HG03439 (cell line): ENCODE measurements at regions not wholly inside any gene's neighbourhood (a gene's known extent, or its start where the extent isn't known, plus 50 kb on each side); places are given as distances from the start of the nearest gene placed in this dataset.

Experiments
- ATAC-seq: cut with Tn5 transposase; IDR thresholded peaks from one replicate; pipeline ENCODE4 v1.9.1; 2021; ENCODE audit warnings: mild to moderate bottlenecking, moderate library complexity; ENCODE audit not compliant: unreplicated experiment

DNA sequence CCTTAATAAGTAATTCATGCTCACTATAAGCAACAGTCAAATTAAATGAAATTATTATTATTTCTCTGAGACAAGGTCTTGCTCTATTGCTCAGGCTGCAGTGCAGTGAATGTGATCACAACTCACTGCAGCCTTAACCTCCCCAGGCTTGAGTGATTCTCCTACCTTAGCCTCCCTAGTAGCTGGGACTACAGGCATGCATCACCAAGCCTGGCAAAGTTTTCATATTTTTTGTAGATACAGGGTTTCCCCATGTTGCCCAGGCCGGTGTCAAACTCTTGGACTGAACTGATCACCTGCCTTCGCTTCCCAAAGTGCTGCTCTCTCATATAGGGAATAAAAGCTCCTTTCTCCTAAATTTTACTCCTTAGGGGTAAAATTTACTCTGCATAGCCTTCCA lies 74.9 kb upstream of the GAREM1 start:
- no peak for ATAC-seq

DNA sequence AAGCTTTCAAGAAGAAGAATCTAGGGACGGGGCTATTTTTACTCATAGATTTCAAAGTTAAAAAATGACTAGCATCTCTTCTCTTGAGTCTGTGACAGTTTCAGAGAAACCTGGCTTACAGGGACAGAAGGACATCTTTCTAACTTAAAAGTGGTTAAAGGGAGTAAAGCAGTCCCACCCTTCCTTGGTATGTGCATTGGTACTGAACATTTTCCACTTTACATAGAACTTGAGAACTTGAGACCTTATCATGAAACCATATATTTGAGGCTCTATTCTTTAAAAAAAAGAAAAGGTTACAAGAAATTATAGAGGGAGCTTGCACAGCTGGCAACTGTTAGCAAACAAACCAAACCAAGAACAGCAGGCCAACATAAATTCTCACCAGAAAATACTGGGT lies 73.4 kb upstream of the GAREM1 start:
- no peak for ATAC-seq

GRCh38 chr18:32542221-32542798 lies 71.6 kb upstream of the GAREM1 start:
- ATAC-seq: no peak

DNA sequence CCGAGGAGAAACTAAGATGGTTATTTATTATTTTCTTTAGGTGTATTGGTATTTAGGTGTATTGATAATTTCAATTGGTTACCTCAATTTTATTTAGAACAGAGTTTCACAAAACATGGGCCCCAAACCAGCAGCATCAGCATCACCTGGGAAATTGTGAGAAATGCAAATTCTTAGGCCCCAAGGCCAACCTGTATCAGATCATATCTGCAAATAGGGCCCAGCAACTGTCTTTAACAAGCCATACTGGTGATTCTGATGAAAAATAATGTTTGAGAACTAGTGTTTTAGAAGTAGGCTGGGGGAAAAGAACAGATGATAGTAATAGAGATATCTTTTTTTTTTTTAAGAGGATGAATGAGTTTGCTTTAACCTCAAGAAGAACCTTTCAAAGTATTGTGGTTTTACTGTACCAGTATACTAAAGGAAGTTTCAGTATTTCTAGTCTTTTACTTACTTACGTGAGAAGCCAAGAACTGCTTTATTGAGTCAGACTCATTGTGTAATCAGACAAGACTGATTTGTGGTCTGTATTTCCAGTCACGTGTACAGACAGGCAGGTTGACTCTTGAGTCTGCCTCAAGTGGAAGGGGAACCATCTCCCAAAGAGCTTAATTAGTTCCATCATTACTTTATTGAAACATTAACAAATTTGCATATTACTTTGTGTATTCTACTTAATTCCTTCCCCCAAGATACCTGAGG lies 60.4 kb upstream of the GAREM1 start:
- peak; percentile 81 for ATAC-seq

GRCh38 chr18:32529722-32530420 lies 59.2 kb upstream of the GAREM1 start:
- ATAC-seq: no peak

- no peak for ATAC-seq
Measured at GRCh38 chr18:32520771-32521170, 50.1 kb upstream of the GAREM1 start.
